ENCODE measurements at regions not wholly inside any gene's neighbourhood (a gene's known extent, or its start where the extent isn't known, plus 50 kb on each side); places are given as distances from the start of the nearest gene placed in this dataset.

- H3K4me3 ChIP-seq = no peak overlapping the region
- H3K4me1 ChIP-seq (ENCODE audit: low read depth) = no peaks in the 10 kb centered on the region
- H3K9me3 ChIP-seq = peaks cover 3% of the 10 kb centered on the region
- intact Hi-C loops (cut with DNase I, micrococcal nuclease) = no loop called here
- ATAC-seq (no peak), DNase-seq (peak in 1 of 3 donors; percentile 12)
- no peak for TF ChIP-seq CTCF (IDR thresholded peaks at IDR 0.05)
- H3K36me3 ChIP-seq (ENCODE audit: low read depth) = no peaks in the 10 kb centered on the region
Observed at GRCh38 chr6:101296169-101296960, 97.1 kb upstream of the GRIK2 start.

- H3K36me3 ChIP-seq (ENCODE audit: low read depth) = no peaks in the 10 kb centered on the region
- H3K4me1 ChIP-seq (ENCODE audit: low read depth) = no peaks in the 10 kb centered on the region
- TF ChIP-seq CTCF (IDR thresholded peaks at IDR 0.05) = no peak
- no peak overlapping the region for H3K4me3 ChIP-seq
- DNase-seq (no peak), ATAC-seq (no peak)
- intact Hi-C loops (cut with DNase I, micrococcal nuclease) = no loop called here
- H3K9me3 ChIP-seq = peaks cover 6% of the 10 kb centered on the region
Observed at GRCh38 chr6:101302593-101302992, 90.9 kb upstream of the GRIK2 start.

GRCh38 chr6:101303495-101303894, 90.0 kb upstream of the GRIK2 start:
- intact Hi-C loops (cut with DNase I, micrococcal nuclease) = no loop called here
- H3K4me3 ChIP-seq = no peak overlapping the region
- H3K36me3 ChIP-seq (ENCODE audit: low read depth) = no peaks in the 10 kb centered on the region
- no peak for TF ChIP-seq CTCF (IDR thresholded peaks at IDR 0.05)
- DNase-seq (no peak), ATAC-seq (no peak)
- H3K9me3 ChIP-seq = peaks cover 6% of the 10 kb centered on the region
- no peaks in the 10 kb centered on the region for H3K4me1 ChIP-seq (ENCODE audit: low read depth)

GRCh38 chr6:101312652-101313051, 80.9 kb upstream of the GRIK2 start:
- H3K36me3 ChIP-seq (ENCODE audit: low read depth) = no peaks in the 10 kb centered on the region
- ATAC-seq = no peak
- intact Hi-C loops (cut with DNase I, micrococcal nuclease) = no loop called here
- no peak overlapping the region for H3K4me3 ChIP-seq
- no peak for TF ChIP-seq CTCF (IDR thresholded peaks at IDR 0.05)
- no peaks in the 10 kb centered on the region for H3K4me1 ChIP-seq (ENCODE audit: low read depth)
- DNase-seq = no peak
- no peaks in the 10 kb centered on the region for H3K9me3 ChIP-seq

- ATAC-seq = no peak
- H3K9me3 ChIP-seq = no peaks in the 10 kb centered on the region
- intact Hi-C loops (cut with DNase I, micrococcal nuclease) = no loop called here
Observed at GRCh38 chr6:101322921-101323320, 70.6 kb upstream of the GRIK2 start.

More at GRCh38 chr6:101322921-101323320, 70.6 kb upstream of the GRIK2 start:
- H3K4me3 ChIP-seq = no peak overlapping the region
- no peak for TF ChIP-seq CTCF (IDR thresholded peaks at IDR 0.05)
- no peaks in the 10 kb centered on the region for H3K4me1 ChIP-seq (ENCODE audit: low read depth)
- no peak for DNase-seq
- no peaks in the 10 kb centered on the region for H3K36me3 ChIP-seq (ENCODE audit: low read depth)

All from mucosa of descending colon (tissue), 3 donors.